ENCODE measurements at regions not wholly inside any gene's neighbourhood (a gene's known extent, or its start where the extent isn't known, plus 50 kb on each side); places are given as distances from the start of the nearest gene placed in this dataset.

DNA sequence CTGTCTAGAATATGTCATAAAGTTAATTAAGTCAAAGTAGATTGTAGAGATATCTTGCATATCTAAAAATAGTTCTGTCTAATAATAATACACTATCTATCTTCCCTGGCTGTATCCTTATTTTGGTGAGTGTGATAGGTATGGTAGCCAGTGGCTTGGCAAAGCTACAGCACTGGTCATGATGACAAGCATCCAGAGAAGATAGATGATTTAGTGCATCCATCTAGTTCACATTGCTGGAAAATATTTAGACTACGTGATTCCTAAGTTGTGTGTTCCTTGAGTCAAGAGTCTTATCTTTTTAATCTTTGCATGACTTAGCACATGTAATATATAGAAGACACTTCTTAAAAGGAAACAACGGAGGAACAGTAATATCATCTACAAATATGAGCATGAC is 711.2 kb upstream of the KCND2 start:
- Histone ChIP-seq H2AFZ (no peak overlapping the region), H3F3A (ENCODE audit: insufficient read depth, low read depth) (no peaks in the 10 kb centered on the region), H3K36me3 (ENCODE audit: low read depth) (no peaks in the 10 kb centered on the region), H3K9me3 (ENCODE audit: insufficient read depth, low read depth) (no peaks in the 10 kb centered on the region), H3K4me1 (replicated peaks; ENCODE audit: insufficient read depth) (no peaks in the 10 kb centered on the region), H3K4me2 (no peak overlapping the region), H3K27ac (no peak overlapping the region), H3K9me2 (ENCODE audit: insufficient read depth) (no peaks in the 10 kb centered on the region), H3K79me2 (ENCODE audit: low read depth) (no peaks in the 10 kb centered on the region), H3K27me3 (ENCODE audit: insufficient read depth, low read depth) (no peaks in the 10 kb centered on the region), H3K4me3 (no peak overlapping the region), H4K20me1 (ENCODE audit: insufficient read depth) (no peaks in the 10 kb centered on the region)
- no TSS peak for BruUV-seq (replicated peaks)
- ChIA-PET CTCF (no interaction called here), POLR2A (ENCODE audit: unreplicated experiment) (no interaction called here)
- no peak for DNase-seq
- no peak for TF ChIP-seq EZH2 (IDR thresholded peaks at IDR 0.05; ENCODE audit: low read depth)
- TF ChIP-seq, protein P1, sequence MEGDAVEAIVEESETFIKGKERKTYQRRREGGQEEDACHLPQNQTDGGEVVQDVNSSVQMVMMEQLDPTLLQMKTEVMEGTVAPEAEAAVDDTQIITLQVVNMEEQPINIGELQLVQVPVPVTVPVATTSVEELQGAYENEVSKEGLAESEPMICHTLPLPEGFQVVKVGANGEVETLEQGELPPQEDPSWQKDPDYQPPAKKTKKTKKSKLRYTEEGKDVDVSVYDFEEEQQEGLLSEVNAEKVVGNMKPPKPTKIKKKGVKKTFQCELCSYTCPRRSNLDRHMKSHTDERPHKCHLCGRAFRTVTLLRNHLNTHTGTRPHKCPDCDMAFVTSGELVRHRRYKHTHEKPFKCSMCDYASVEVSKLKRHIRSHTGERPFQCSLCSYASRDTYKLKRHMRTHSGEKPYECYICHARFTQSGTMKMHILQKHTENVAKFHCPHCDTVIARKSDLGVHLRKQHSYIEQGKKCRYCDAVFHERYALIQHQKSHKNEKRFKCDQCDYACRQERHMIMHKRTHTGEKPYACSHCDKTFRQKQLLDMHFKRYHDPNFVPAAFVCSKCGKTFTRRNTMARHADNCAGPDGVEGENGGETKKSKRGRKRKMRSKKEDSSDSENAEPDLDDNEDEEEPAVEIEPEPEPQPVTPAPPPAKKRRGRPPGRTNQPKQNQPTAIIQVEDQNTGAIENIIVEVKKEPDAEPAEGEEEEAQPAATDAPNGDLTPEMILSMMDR (conservative IDR thresholded peaks at IDR 0.05): no peak
- intact Hi-C loops (cut with micrococcal nuclease; ENCODE audit: unreplicated experiment): no loop called here

DNA sequence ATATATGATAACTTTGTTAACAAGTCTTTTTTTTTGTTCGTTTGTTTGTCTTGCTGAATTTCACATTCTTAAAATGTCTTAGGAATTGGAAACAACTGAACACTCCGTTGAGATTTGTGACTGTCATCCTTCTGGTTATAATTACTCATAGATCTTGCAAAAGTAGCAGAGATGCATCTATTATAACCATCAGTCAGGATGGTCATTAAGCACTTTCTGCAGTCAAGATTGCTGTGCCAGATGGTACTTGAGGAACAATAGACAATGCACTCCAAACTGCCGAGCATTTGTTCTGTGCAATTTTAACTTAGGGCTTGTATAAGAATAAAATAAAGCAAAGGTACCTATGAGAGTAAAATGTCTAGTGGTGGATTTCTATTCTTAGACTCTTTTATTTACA is 710.1 kb upstream of the KCND2 start:
- POLR2A ChIA-PET (ENCODE audit: unreplicated experiment): no interaction called here
- CTCF ChIA-PET: no interaction called here

GRCh38 chr7:119571666-119572065 is 701.3 kb upstream of the KCND2 start:
- no peaks in the 10 kb centered on the region for H4K20me1 ChIP-seq (ENCODE audit: insufficient read depth)
- H3K9me3 ChIP-seq (ENCODE audit: insufficient read depth, low read depth): no peaks in the 10 kb centered on the region
- no peak overlapping the region for H3K4me3 ChIP-seq
- TF ChIP-seq, protein P1 (conservative IDR thresholded peaks at IDR 0.05): no peak
- no peak for TF ChIP-seq EZH2 (IDR thresholded peaks at IDR 0.05; ENCODE audit: low read depth)
- no peak for DNase-seq
- H3K27me3 ChIP-seq (ENCODE audit: insufficient read depth, low read depth): no peaks in the 10 kb centered on the region
- no peak overlapping the region for H3K4me2 ChIP-seq
- H2AFZ ChIP-seq: no peak overlapping the region
- no peaks in the 10 kb centered on the region for H3K9me2 ChIP-seq (ENCODE audit: insufficient read depth)
- H3K4me1 ChIP-seq (replicated peaks; ENCODE audit: insufficient read depth): no peaks in the 10 kb centered on the region
- no TSS peak for BruUV-seq (replicated peaks)
- ChIA-PET POLR2A (ENCODE audit: unreplicated experiment) (no interaction called here), CTCF (no interaction called here)
- intact Hi-C loops (cut with micrococcal nuclease; ENCODE audit: unreplicated experiment): no loop called here
- no peaks in the 10 kb centered on the region for H3F3A ChIP-seq (ENCODE audit: insufficient read depth, low read depth)
- no peaks in the 10 kb centered on the region for H3K36me3 ChIP-seq (ENCODE audit: low read depth)
- H3K27ac ChIP-seq: no peak overlapping the region
- H3K79me2 ChIP-seq (ENCODE audit: low read depth): no peaks in the 10 kb centered on the region

More for the DNA sequence above, 710.1 kb upstream of the KCND2 start:
- intact Hi-C loops (cut with micrococcal nuclease; ENCODE audit: unreplicated experiment): no loop called here
- Histone ChIP-seq H2AFZ (no peak overlapping the region), H4K20me1 (ENCODE audit: insufficient read depth) (no peaks in the 10 kb centered on the region), H3K27ac (no peak overlapping the region), H3K9me2 (ENCODE audit: insufficient read depth) (no peaks in the 10 kb centered on the region), H3K79me2 (ENCODE audit: low read depth) (no peaks in the 10 kb centered on the region), H3F3A (ENCODE audit: insufficient read depth, low read depth) (no peaks in the 10 kb centered on the region), H3K4me1 (replicated peaks; ENCODE audit: insufficient read depth) (no peaks in the 10 kb centered on the region), H3K27me3 (ENCODE audit: insufficient read depth, low read depth) (no peaks in the 10 kb centered on the region), H3K36me3 (ENCODE audit: low read depth) (no peaks in the 10 kb centered on the region), H3K4me3 (no peak overlapping the region), H3K9me3 (ENCODE audit: insufficient read depth, low read depth) (no peaks in the 10 kb centered on the region), H3K4me2 (no peak overlapping the region)
- TF ChIP-seq, protein P1 (conservative IDR thresholded peaks at IDR 0.05): no peak
- TF ChIP-seq EZH2 (IDR thresholded peaks at IDR 0.05; ENCODE audit: low read depth): no peak
- DNase-seq: no peak
- BruUV-seq (replicated peaks): no TSS peak
